Endodermal cell (in vitro differentiated cells): ENCODE measurements at regions not wholly inside any gene's neighbourhood (a gene's known extent, or its start where the extent isn't known, plus 50 kb on each side); places are given as distances from the start of the nearest gene placed in this dataset.

Source experiments
- DNase-seq: peaks from one replicate; pipeline ENCODE4 v3.0.0-alpha.2; 2017
- H3K27ac ChIP-seq: 2 replicates; pipeline ENCODE4 v1.5.1; 2013; ENCODE audit warnings: mild to moderate bottlenecking, low read depth, low read length, moderate library complexity
- H3K27me3 ChIP-seq: 2 replicates; pipeline ENCODE4 v1.6.1; 2013; ENCODE audit warnings: mild to moderate bottlenecking, low read length, moderate library complexity; ENCODE audit not compliant: insufficient read depth, control insufficient read depth, poor library complexity, severe bottlenecking
- H3K36me3 ChIP-seq: 2 replicates; pipeline ENCODE4 v1.7.0; 2013; ENCODE audit warnings: mild to moderate bottlenecking, low read length, moderate library complexity; ENCODE audit not compliant: control insufficient read depth, insufficient read depth
- H3K4me1 ChIP-seq: one replicate; pipeline ENCODE4 v1.7.0; 2013; ENCODE audit warnings: low read length; ENCODE audit not compliant: control insufficient read depth, insufficient read depth
- H3K4me3 ChIP-seq: 2 replicates; pipeline ENCODE4 v1.5.1; 2013; ENCODE audit warnings: mild to moderate bottlenecking, low read length, moderate library complexity
- H3K9ac ChIP-seq: 2 replicates; pipeline ENCODE4 v1.6.1; 2013; ENCODE audit warnings: mild to moderate bottlenecking, low read length, moderate library complexity; ENCODE audit not compliant: poor library complexity, severe bottlenecking; ENCODE audit errors: extremely low read depth
- H3K9me3 ChIP-seq: 2 replicates; pipeline ENCODE4 v1.6.1; 2013; ENCODE audit warnings: mild to moderate bottlenecking, low read length, moderate library complexity; ENCODE audit not compliant: control insufficient read depth
- H3K27ac Mint-ChIP-seq: 2 replicates; pipeline ENCODE4 v1.8.0; 2020; ENCODE audit warnings: mixed read lengths
- H3K27me3 Mint-ChIP-seq: 2 replicates; pipeline ENCODE4 v1.8.0; 2021; ENCODE audit warnings: mild to moderate bottlenecking, mixed read lengths; ENCODE audit not compliant: insufficient read depth
- H3K36me3 Mint-ChIP-seq: 2 replicates; pipeline ENCODE4 v1.8.0; 2020; ENCODE audit warnings: low read depth, mixed read lengths
- H3K4me1 Mint-ChIP-seq: 2 replicates; pipeline ENCODE4 v1.8.0; 2020; ENCODE audit warnings: mixed read lengths
- H3K4me3 Mint-ChIP-seq: 2 replicates; pipeline ENCODE4 v1.8.0; 2020; ENCODE audit warnings: mild to moderate bottlenecking, moderate library complexity, mixed read lengths
- H3K9me3 Mint-ChIP-seq: 2 replicates; pipeline ENCODE4 v1.8.0; 2020; ENCODE audit warnings: mild to moderate bottlenecking, mixed read lengths
- WGBS, 2 experiments: methylation state at CpG; one replicate each; pipeline versions ENCODE4 v1.1.5 to v1.1.7; 2013; ENCODE audit warnings: missing lambda C conversion rate in 2 of 2, mixed read lengths in 1 of 2; ENCODE audit not compliant: insufficient coverage in 1 of 2, insufficient read length in 1 of 2; 5-methylcytosine and 5-hydroxymethylcytosine counted together
- TF ChIP-seq, protein P1 (sequence below): fragments of 200-600 bp; sonication (generic); conservative IDR thresholded peaks from 2 replicates; pipeline ENCODE4 v1.5.0; 2021; ENCODE audit warnings: antibody characterized with exemption, mild to moderate bottlenecking

DNA sequence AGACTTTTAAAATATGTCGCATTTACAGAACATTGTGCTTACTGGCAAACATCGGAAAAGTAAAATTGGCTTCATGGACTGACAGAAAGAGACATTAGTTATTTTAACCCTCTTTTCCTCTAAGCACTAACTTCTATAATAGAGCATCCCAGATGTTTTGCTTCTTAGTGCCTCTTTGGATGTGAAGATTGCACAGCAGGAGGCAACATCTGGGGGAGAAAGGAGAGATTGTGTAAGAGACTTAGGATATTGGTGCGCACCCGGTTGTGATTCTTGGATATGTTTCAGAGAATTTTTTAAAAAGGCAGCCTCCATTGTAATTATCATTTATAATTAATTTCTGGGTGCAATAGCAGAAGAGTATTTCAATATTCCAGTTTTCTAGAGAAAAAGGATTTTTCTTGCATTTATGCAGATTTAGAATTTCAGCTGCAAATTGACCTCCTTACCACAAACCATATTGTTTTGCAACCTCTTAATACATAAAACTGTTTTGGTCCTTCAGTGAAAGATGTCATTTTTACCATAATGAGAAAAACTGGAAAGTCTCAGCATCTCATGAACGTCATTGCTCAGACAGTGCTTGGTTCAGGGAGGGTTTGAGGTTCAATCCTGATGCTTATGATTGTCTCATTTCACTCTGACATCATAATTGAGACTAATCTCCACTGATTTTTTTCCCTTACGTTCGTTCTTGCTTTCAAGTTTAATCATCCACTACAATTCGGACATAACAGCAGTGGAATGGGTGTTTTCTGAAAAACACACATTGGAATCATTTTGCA is 404.3 kb downstream of the ZNF521 start:
- DNase-seq = no peak
- H3K27ac Mint-ChIP-seq = no peak overlapping the region
- H3K4me3 ChIP-seq = no peak overlapping the region
- no peak overlapping the region for H3K9ac ChIP-seq
- peaks cover 30% of the 10 kb centered on the region for H3K4me1 Mint-ChIP-seq
- no peaks in the 10 kb centered on the region for H3K27me3 ChIP-seq
- no peaks in the 10 kb centered on the region for H3K36me3 Mint-ChIP-seq
- no peaks in the 10 kb centered on the region for H3K36me3 ChIP-seq
- 67 to 75% methylated on average over 4 to 6 of the region's 8 CpGs for WGBS, 2 experiments
- no peak overlapping the region for H3K27ac ChIP-seq
- no peak overlapping the region for H3K4me3 Mint-ChIP-seq
- H3K27me3 Mint-ChIP-seq = peaks cover 18% of the 10 kb centered on the region
- no peaks in the 10 kb centered on the region for H3K4me1 ChIP-seq
- peaks cover 3% of the 10 kb centered on the region for H3K9me3 ChIP-seq
- no peaks in the 10 kb centered on the region for H3K9me3 Mint-ChIP-seq
- TF ChIP-seq, protein P1, sequence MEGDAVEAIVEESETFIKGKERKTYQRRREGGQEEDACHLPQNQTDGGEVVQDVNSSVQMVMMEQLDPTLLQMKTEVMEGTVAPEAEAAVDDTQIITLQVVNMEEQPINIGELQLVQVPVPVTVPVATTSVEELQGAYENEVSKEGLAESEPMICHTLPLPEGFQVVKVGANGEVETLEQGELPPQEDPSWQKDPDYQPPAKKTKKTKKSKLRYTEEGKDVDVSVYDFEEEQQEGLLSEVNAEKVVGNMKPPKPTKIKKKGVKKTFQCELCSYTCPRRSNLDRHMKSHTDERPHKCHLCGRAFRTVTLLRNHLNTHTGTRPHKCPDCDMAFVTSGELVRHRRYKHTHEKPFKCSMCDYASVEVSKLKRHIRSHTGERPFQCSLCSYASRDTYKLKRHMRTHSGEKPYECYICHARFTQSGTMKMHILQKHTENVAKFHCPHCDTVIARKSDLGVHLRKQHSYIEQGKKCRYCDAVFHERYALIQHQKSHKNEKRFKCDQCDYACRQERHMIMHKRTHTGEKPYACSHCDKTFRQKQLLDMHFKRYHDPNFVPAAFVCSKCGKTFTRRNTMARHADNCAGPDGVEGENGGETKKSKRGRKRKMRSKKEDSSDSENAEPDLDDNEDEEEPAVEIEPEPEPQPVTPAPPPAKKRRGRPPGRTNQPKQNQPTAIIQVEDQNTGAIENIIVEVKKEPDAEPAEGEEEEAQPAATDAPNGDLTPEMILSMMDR = no peak

DNA sequence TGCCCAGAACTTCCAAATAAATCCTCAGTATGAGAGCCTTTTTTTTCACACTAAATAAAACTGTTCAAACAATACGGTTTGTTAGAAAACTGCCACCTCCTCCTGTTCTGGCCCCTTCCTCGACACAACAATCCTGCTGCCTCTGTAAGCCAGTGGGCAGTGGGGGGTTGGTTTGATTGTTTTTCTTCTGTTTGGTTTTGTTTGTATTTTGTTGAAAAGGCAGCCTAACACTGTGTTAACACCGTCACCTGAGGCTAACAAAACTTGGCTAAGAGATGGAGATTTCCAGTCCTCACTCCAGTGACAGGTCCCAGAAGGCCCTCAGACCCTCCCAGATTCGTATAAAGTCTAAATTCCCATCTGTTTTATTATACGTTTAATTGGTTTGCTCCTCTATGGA is 402.1 kb downstream of the ZNF521 start:
- Histone ChIP-seq H3K27ac (no peak overlapping the region), H3K27me3 (no peaks in the 10 kb centered on the region), H3K36me3 (no peaks in the 10 kb centered on the region), H3K4me1 (peaks cover 6% of the 10 kb centered on the region), H3K9me3 (peaks cover 6% of the 10 kb centered on the region), H3K4me3 (peak overlapping the region; percentile 8), H3K9ac (no peak overlapping the region)
- Mint-ChIP-seq H3K27me3 (peaks cover 18% of the 10 kb centered on the region), H3K36me3 (no peaks in the 10 kb centered on the region), H3K4me1 (peaks cover 34% of the 10 kb centered on the region), H3K27ac (no peak overlapping the region), H3K9me3 (no peaks in the 10 kb centered on the region), H3K4me3 (peak overlapping the region; percentile 10)
- TF ChIP-seq, protein P1 = no peak
- no peak for DNase-seq
- 49 to 50% methylated on average over 3 to 5 of the region's 5 CpGs for WGBS, 2 experiments

DNA sequence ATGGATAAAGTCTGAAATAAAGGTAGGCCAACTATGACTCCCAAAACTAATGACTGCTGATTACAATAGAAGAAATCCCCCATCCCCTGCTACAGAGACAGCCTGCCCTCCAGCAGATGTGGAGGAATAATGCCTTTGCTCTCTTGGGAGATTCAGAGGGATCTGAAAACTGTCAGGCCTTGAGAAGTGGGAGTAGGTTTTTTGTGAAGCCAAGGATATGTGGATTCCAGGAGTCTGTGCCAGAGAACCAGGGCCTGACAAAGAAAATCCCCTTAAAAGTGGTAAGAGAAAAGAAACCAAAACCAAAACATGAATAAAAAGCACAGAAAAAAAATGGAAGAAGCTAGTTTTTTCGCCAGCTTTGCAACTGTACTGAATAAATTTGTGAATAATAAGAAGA is 397.6 kb downstream of the ZNF521 start:
- Mint-ChIP-seq H3K9me3 (no peaks in the 10 kb centered on the region), H3K4me1 (peaks cover 44% of the 10 kb centered on the region), H3K4me3 (no peak overlapping the region), H3K36me3 (no peaks in the 10 kb centered on the region), H3K27ac (peak overlapping the region; percentile 77), H3K27me3 (peaks cover 13% of the 10 kb centered on the region)
- Histone ChIP-seq H3K36me3 (no peaks in the 10 kb centered on the region), H3K4me3 (no peak overlapping the region), H3K9ac (no peak overlapping the region), H3K27ac (peak overlapping the region; percentile 5), H3K9me3 (peaks cover 6% of the 10 kb centered on the region), H3K4me1 (peaks cover 11% of the 10 kb centered on the region), H3K27me3 (peaks cover 3% of the 10 kb centered on the region)
- DNase-seq = no peak
- TF ChIP-seq, protein P1 = no peak
- 88 to 95% methylated on average over 1 of the region's 1 CpG for WGBS, 2 experiments
